ENCODE measurements at regions not wholly inside any gene's neighbourhood (a gene's known extent, or its start where the extent isn't known, plus 50 kb on each side); places are given as distances from the start of the nearest gene placed in this dataset.

- DNase-seq (ENCODE audit: low read depth in 2 of 2): no peak
Measured at GRCh38 chr10:10493833-10494232, 523.8 kb upstream of the CELF2 start.

- DNase-seq (ENCODE audit: low read depth in 2 of 2): no peak
Measured at GRCh38 chr10:10497245-10497644, 520.4 kb upstream of the CELF2 start.

- DNase-seq (ENCODE audit: low read depth in 2 of 2): no peak
Measured at GRCh38 chr10:10498781-10499180, 518.9 kb upstream of the CELF2 start.

- DNase-seq (ENCODE audit: low read depth in 2 of 2): peak in 1 of 2 donors; percentile 26
Measured at GRCh38 chr10:10499839-10500238, 517.8 kb upstream of the CELF2 start.

GRCh38 chr10:10500937-10501336 lies 516.7 kb upstream of the CELF2 start:
- no peak for DNase-seq (ENCODE audit: low read depth in 2 of 2)

- DNase-seq (ENCODE audit: low read depth in 2 of 2): no peak
Measured at GRCh38 chr10:10503772-10504171, 513.9 kb upstream of the CELF2 start.

GRCh38 chr10:10508211-10508610 lies 509.5 kb upstream of the CELF2 start:
- no peak for DNase-seq (ENCODE audit: low read depth in 2 of 2)

GRCh38 chr10:10510179-10510578 lies 507.5 kb upstream of the CELF2 start:
- DNase-seq (ENCODE audit: low read depth in 2 of 2): no peak

GRCh38 chr10:10513067-10513466 lies 504.6 kb upstream of the CELF2 start:
- no peak for DNase-seq (ENCODE audit: low read depth in 2 of 2)

- no peak for DNase-seq (ENCODE audit: low read depth in 2 of 2)
Measured at GRCh38 chr10:10513898-10514297, 503.8 kb upstream of the CELF2 start.

- DNase-seq (ENCODE audit: low read depth in 2 of 2): no peak
Measured at GRCh38 chr10:10514797-10515196, 502.9 kb upstream of the CELF2 start.

GRCh38 chr10:10515479-10516204 lies 502.0 kb upstream of the CELF2 start:
- no peak for DNase-seq (ENCODE audit: low read depth in 2 of 2)

GRCh38 chr10:10516346-10517130 lies 501.1 kb upstream of the CELF2 start:
- no peak for DNase-seq (ENCODE audit: low read depth in 2 of 2)

- no peak for DNase-seq (ENCODE audit: low read depth in 2 of 2)
Measured at GRCh38 chr10:10517866-10518265, 499.8 kb upstream of the CELF2 start.

- no peak for DNase-seq (ENCODE audit: low read depth in 2 of 2)
Measured at GRCh38 chr10:10519674-10520073, 498.0 kb upstream of the CELF2 start.

GRCh38 chr10:10520491-10521385 lies 496.9 kb upstream of the CELF2 start:
- DNase-seq (ENCODE audit: low read depth in 2 of 2): no peak

- no peak for DNase-seq (ENCODE audit: low read depth in 2 of 2)
Measured at GRCh38 chr10:10526846-10527245, 490.8 kb upstream of the CELF2 start.

GRCh38 chr10:10527861-10528562 lies 489.7 kb upstream of the CELF2 start:
- DNase-seq (ENCODE audit: low read depth in 2 of 2): no peak

GRCh38 chr10:10528563-10528910 lies 489.1 kb upstream of the CELF2 start:
- DNase-seq (ENCODE audit: low read depth in 2 of 2): no peak

GRCh38 chr10:10530313-10530712 lies 487.4 kb upstream of the CELF2 start:
- no peak for DNase-seq (ENCODE audit: low read depth in 2 of 2)

GRCh38 chr10:10532236-10532635 lies 485.4 kb upstream of the CELF2 start:
- DNase-seq (ENCODE audit: low read depth in 2 of 2): no peak

GRCh38 chr10:10532826-10533225 lies 484.8 kb upstream of the CELF2 start:
- no peak for DNase-seq (ENCODE audit: low read depth in 2 of 2)
